ENCODE measurements at regions not wholly inside any gene's neighbourhood (a gene's known extent, or its start where the extent isn't known, plus 50 kb on each side); places are given as distances from the start of the nearest gene placed in this dataset.

GRCh38 chr18:40980171-40980570, 974.9 kb upstream of the PIK3C3 start:
- TF ChIP-seq CTCF (IDR thresholded peaks at IDR 0.05; ENCODE audit: low read length) (no peak), EZH2 (IDR thresholded peaks at IDR 0.05; ENCODE audit: borderline replicate concordance, low read length) (no peak)
